Fibroblast of villous mesenchyme (primary cell): ENCODE measurements at regions not wholly inside any gene's neighbourhood (a gene's known extent, or its start where the extent isn't known, plus 50 kb on each side); places are given as distances from the start of the nearest gene placed in this dataset.

Source experiments
- DNase-seq: peaks from one replicate; pipeline ENCODE4 v3.0.0-alpha.2; 2010; ENCODE audit warnings: low read depth
- H3K4me3 ChIP-seq: 2 replicates; pipeline ENCODE4 v1.5.1; 2011; ENCODE audit warnings: low read depth, mild to moderate bottlenecking, low read length
- CTCF ChIP-seq: IDR thresholded peaks from 2 replicates; pipeline ENCODE4 v1.5.1; 2012; ENCODE audit warnings: low read depth, mild to moderate bottlenecking, low read length; ENCODE audit not compliant: insufficient read depth

GRCh38 chr12:67471810-67472209 is 176.7 kb upstream of the DYRK2 start:
- DNase-seq, result no peak
- no peak for TF ChIP-seq CTCF
- H3K4me3 ChIP-seq, result no peak overlapping the region

- DNase-seq, result no peak
- TF ChIP-seq CTCF, result no peak
These were observed 176.0 kb upstream of the DYRK2 start for GRCh38 chr12:67472539-67472938.

DNA sequence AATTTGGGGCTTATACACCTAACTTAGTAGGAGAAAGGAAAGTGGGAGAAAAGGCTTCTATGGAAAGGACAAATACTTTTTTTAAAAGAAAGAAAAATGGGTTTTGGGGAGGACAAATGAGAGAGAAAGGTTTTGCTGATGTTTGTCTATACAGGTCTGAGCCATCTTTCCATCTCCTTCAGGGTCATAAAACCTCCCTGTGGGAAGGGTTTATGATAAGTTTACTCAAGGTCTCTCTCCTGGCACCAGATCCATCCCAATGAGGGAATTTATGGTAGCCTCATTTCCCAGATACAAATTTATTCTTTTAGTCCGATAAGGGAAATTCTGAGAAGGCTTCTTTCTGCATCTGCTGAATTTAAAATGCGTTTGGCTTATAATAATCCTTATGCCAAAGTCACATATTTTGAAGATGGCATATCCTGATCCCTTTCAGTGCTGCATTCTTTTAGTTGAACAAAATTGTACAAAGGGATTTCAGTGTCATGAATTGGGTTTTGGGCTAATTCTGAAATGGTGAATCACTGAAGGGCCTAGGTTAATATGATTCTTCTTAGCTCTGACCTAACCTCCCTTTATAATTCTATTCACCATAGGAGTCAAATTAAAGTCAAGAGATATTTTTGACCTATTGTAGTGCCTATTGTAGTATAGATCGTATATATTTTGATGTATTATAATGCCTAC is 173.5 kb upstream of the DYRK2 start:
- no peak for TF ChIP-seq CTCF
- no peak overlapping the region for H3K4me3 ChIP-seq
- no peak for DNase-seq

More at GRCh38 chr12:67472539-67472938, 176.0 kb upstream of the DYRK2 start:
- no peak overlapping the region for H3K4me3 ChIP-seq

DNA sequence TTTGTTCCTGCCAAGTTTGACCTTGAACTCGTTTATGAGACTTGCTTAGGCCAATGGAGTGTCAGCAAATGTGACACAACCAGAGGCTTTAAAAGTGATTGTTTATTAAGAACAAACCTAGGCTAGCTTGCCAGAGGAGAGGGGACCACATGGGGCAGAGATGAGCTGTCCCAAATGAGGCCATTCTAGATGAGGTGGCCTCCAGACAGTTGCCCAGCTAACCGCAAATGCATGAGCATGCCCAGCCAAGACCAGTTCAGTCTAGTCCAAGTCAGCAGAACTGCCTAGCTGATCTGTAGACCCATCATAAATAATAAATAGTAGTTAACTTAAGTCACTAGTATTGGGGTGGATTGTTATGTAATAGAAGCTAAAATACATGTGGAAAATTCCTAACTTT is 172.8 kb upstream of the DYRK2 start:
- TF ChIP-seq CTCF, result no peak
- no peak for DNase-seq
- no peak overlapping the region for H3K4me3 ChIP-seq

GRCh38 chr12:67477681-67478265 is 170.8 kb upstream of the DYRK2 start:
- no peak overlapping the region for H3K4me3 ChIP-seq
- TF ChIP-seq CTCF, result no peak
- DNase-seq, result no peak

- DNase-seq, result peak; percentile 37
- TF ChIP-seq CTCF, result no peak
- no peak overlapping the region for H3K4me3 ChIP-seq
These were observed 165.5 kb upstream of the DYRK2 start for GRCh38 chr12:67482751-67483661.
